ENCODE measurements at regions not wholly inside any gene's neighbourhood (a gene's known extent, or its start where the extent isn't known, plus 50 kb on each side); places are given as distances from the start of the nearest gene placed in this dataset.
"Not testable (repeated sequence)": the region's sequence is repeated elsewhere in the genome, so short reads cannot be mapped to it uniquely, and the experiment has no call there.

- Histone ChIP-seq H3K4me3 (ENCODE audit: low read depth, low read length) (no peak overlapping the region), H3K9ac (ENCODE audit: low read depth, low read length) (no peak overlapping the region), H3K27me3 (ENCODE audit: control insufficient read depth, insufficient read depth, low read length) (no peaks in the 10 kb centered on the region), H3K9me3 (ENCODE audit: control insufficient read depth, insufficient read depth, low read length) (no peaks in the 10 kb centered on the region), H3K27ac (ENCODE audit: low read depth, low read length) (no peak overlapping the region), H3K36me3 (ENCODE audit: control insufficient read depth, insufficient read depth, low read length) (no peaks in the 10 kb centered on the region), H3K4me1 (ENCODE audit: control insufficient read depth, insufficient read depth, low read length) (no peaks in the 10 kb centered on the region)
These were observed 429.3 kb downstream of the TMEM232 start for GRCh38 chr5:110297152-110297670.

- no peak overlapping the region for H3K27ac ChIP-seq (ENCODE audit: low read depth, low read length)
- H3K4me3 ChIP-seq (ENCODE audit: low read depth, low read length) = no peak overlapping the region
- no peaks in the 10 kb centered on the region for H3K4me1 ChIP-seq (ENCODE audit: control insufficient read depth, insufficient read depth, low read length)
- H3K9ac ChIP-seq (ENCODE audit: low read depth, low read length) = no peak overlapping the region
- H3K36me3 ChIP-seq (ENCODE audit: control insufficient read depth, insufficient read depth, low read length) = no peaks in the 10 kb centered on the region
- no peaks in the 10 kb centered on the region for H3K9me3 ChIP-seq (ENCODE audit: control insufficient read depth, insufficient read depth, low read length)
- H3K27me3 ChIP-seq (ENCODE audit: control insufficient read depth, insufficient read depth, low read length) = no peaks in the 10 kb centered on the region
These were observed 422.3 kb downstream of the TMEM232 start for GRCh38 chr5:110304176-110304575.

GRCh38 chr5:110306650-110307049, 419.8 kb downstream of the TMEM232 start:
- Histone ChIP-seq H3K9ac (ENCODE audit: low read depth, low read length) (no peak overlapping the region), H3K4me1 (ENCODE audit: control insufficient read depth, insufficient read depth, low read length) (no peaks in the 10 kb centered on the region), H3K9me3 (ENCODE audit: control insufficient read depth, insufficient read depth, low read length) (no peaks in the 10 kb centered on the region), H3K27me3 (ENCODE audit: control insufficient read depth, insufficient read depth, low read length) (no peaks in the 10 kb centered on the region), H3K27ac (ENCODE audit: low read depth, low read length) (no peak overlapping the region), H3K36me3 (ENCODE audit: control insufficient read depth, insufficient read depth, low read length) (no peaks in the 10 kb centered on the region), H3K4me3 (ENCODE audit: low read depth, low read length) (no peak overlapping the region)

GRCh38 chr5:110309222-110309621, 417.2 kb downstream of the TMEM232 start:
- no peaks in the 10 kb centered on the region for H3K36me3 ChIP-seq (ENCODE audit: control insufficient read depth, insufficient read depth, low read length)
- no peaks in the 10 kb centered on the region for H3K9me3 ChIP-seq (ENCODE audit: control insufficient read depth, insufficient read depth, low read length)
- no peaks in the 10 kb centered on the region for H3K27me3 ChIP-seq (ENCODE audit: control insufficient read depth, insufficient read depth, low read length)
- no peak overlapping the region for H3K27ac ChIP-seq (ENCODE audit: low read depth, low read length)
- no peak overlapping the region for H3K4me3 ChIP-seq (ENCODE audit: low read depth, low read length)
- no peak overlapping the region for H3K9ac ChIP-seq (ENCODE audit: low read depth, low read length)
- no peaks in the 10 kb centered on the region for H3K4me1 ChIP-seq (ENCODE audit: control insufficient read depth, insufficient read depth, low read length)

- not testable (repeated sequence) for H3K36me3 ChIP-seq (ENCODE audit: control insufficient read depth, insufficient read depth, low read length); H3K27ac ChIP-seq (ENCODE audit: low read depth, low read length); H3K4me3 ChIP-seq (ENCODE audit: low read depth, low read length); H3K27me3 ChIP-seq (ENCODE audit: control insufficient read depth, insufficient read depth, low read length); H3K4me1 ChIP-seq (ENCODE audit: control insufficient read depth, insufficient read depth, low read length); H3K9ac ChIP-seq (ENCODE audit: low read depth, low read length); H3K9me3 ChIP-seq (ENCODE audit: control insufficient read depth, insufficient read depth, low read length)
These were observed 409.9 kb downstream of the TMEM232 start for GRCh38 chr5:110316566-110316965.

- Histone ChIP-seq H3K9ac (ENCODE audit: low read depth, low read length) (no peak overlapping the region), H3K27ac (ENCODE audit: low read depth, low read length) (no peak overlapping the region), H3K36me3 (ENCODE audit: control insufficient read depth, insufficient read depth, low read length) (no peaks in the 10 kb centered on the region), H3K9me3 (ENCODE audit: control insufficient read depth, insufficient read depth, low read length) (no peaks in the 10 kb centered on the region), H3K4me3 (ENCODE audit: low read depth, low read length) (no peak overlapping the region), H3K4me1 (ENCODE audit: control insufficient read depth, insufficient read depth, low read length) (no peaks in the 10 kb centered on the region), H3K27me3 (ENCODE audit: control insufficient read depth, insufficient read depth, low read length) (no peaks in the 10 kb centered on the region)
These were observed 405.4 kb downstream of the TMEM232 start for GRCh38 chr5:110321117-110321516.

- no peaks in the 10 kb centered on the region for H3K9me3 ChIP-seq (ENCODE audit: control insufficient read depth, insufficient read depth, low read length)
- H3K36me3 ChIP-seq (ENCODE audit: control insufficient read depth, insufficient read depth, low read length) = no peaks in the 10 kb centered on the region
- H3K4me1 ChIP-seq (ENCODE audit: control insufficient read depth, insufficient read depth, low read length) = no peaks in the 10 kb centered on the region
- no peak overlapping the region for H3K4me3 ChIP-seq (ENCODE audit: low read depth, low read length)
- H3K27me3 ChIP-seq (ENCODE audit: control insufficient read depth, insufficient read depth, low read length) = no peaks in the 10 kb centered on the region
- no peak overlapping the region for H3K27ac ChIP-seq (ENCODE audit: low read depth, low read length)
- no peak overlapping the region for H3K9ac ChIP-seq (ENCODE audit: low read depth, low read length)
These were observed 403.1 kb downstream of the TMEM232 start for GRCh38 chr5:110323357-110323756.

GRCh38 chr5:110323832-110324231, 402.6 kb downstream of the TMEM232 start:
- no peak overlapping the region for H3K4me3 ChIP-seq (ENCODE audit: low read depth, low read length)
- no peaks in the 10 kb centered on the region for H3K36me3 ChIP-seq (ENCODE audit: control insufficient read depth, insufficient read depth, low read length)
- H3K9me3 ChIP-seq (ENCODE audit: control insufficient read depth, insufficient read depth, low read length) = no peaks in the 10 kb centered on the region
- H3K9ac ChIP-seq (ENCODE audit: low read depth, low read length) = no peak overlapping the region
- no peaks in the 10 kb centered on the region for H3K4me1 ChIP-seq (ENCODE audit: control insufficient read depth, insufficient read depth, low read length)
- no peak overlapping the region for H3K27ac ChIP-seq (ENCODE audit: low read depth, low read length)
- no peaks in the 10 kb centered on the region for H3K27me3 ChIP-seq (ENCODE audit: control insufficient read depth, insufficient read depth, low read length)

GRCh38 chr5:110324876-110325275, 401.6 kb downstream of the TMEM232 start:
- H3K4me1 ChIP-seq (ENCODE audit: control insufficient read depth, insufficient read depth, low read length) = no peaks in the 10 kb centered on the region
- no peak overlapping the region for H3K27ac ChIP-seq (ENCODE audit: low read depth, low read length)
- no peak overlapping the region for H3K4me3 ChIP-seq (ENCODE audit: low read depth, low read length)
- no peaks in the 10 kb centered on the region for H3K9me3 ChIP-seq (ENCODE audit: control insufficient read depth, insufficient read depth, low read length)
- no peaks in the 10 kb centered on the region for H3K36me3 ChIP-seq (ENCODE audit: control insufficient read depth, insufficient read depth, low read length)
- H3K9ac ChIP-seq (ENCODE audit: low read depth, low read length) = no peak overlapping the region
- no peaks in the 10 kb centered on the region for H3K27me3 ChIP-seq (ENCODE audit: control insufficient read depth, insufficient read depth, low read length)

- no peaks in the 10 kb centered on the region for H3K9me3 ChIP-seq (ENCODE audit: control insufficient read depth, insufficient read depth, low read length)
- no peak overlapping the region for H3K27ac ChIP-seq (ENCODE audit: low read depth, low read length)
- no peak overlapping the region for H3K9ac ChIP-seq (ENCODE audit: low read depth, low read length)
- H3K4me1 ChIP-seq (ENCODE audit: control insufficient read depth, insufficient read depth, low read length) = no peaks in the 10 kb centered on the region
- no peaks in the 10 kb centered on the region for H3K36me3 ChIP-seq (ENCODE audit: control insufficient read depth, insufficient read depth, low read length)
- no peaks in the 10 kb centered on the region for H3K27me3 ChIP-seq (ENCODE audit: control insufficient read depth, insufficient read depth, low read length)
- no peak overlapping the region for H3K4me3 ChIP-seq (ENCODE audit: low read depth, low read length)
These were observed 396.4 kb downstream of the TMEM232 start for GRCh38 chr5:110329955-110330525.

- Histone ChIP-seq H3K9me3 (ENCODE audit: control insufficient read depth, insufficient read depth, low read length) (no peaks in the 10 kb centered on the region), H3K9ac (ENCODE audit: low read depth, low read length) (no peak overlapping the region), H3K36me3 (ENCODE audit: control insufficient read depth, insufficient read depth, low read length) (no peaks in the 10 kb centered on the region), H3K27me3 (ENCODE audit: control insufficient read depth, insufficient read depth, low read length) (no peaks in the 10 kb centered on the region), H3K27ac (ENCODE audit: low read depth, low read length) (no peak overlapping the region), H3K4me1 (ENCODE audit: control insufficient read depth, insufficient read depth, low read length) (no peaks in the 10 kb centered on the region), H3K4me3 (ENCODE audit: low read depth, low read length) (no peak overlapping the region)
These were observed 393.1 kb downstream of the TMEM232 start for GRCh38 chr5:110333384-110333783.

Data from HUES48 (cell line).